Bronchial epithelial cell (primary cell): ENCODE measurements at regions not wholly inside any gene's neighbourhood (a gene's known extent, or its start where the extent isn't known, plus 50 kb on each side); places are given as distances from the start of the nearest gene placed in this dataset.
A peak's percentile ranks its signal among the peaks of the same experiment; 100 is the strongest.

Source experiments
- DNase-seq: peaks from one replicate; pipeline ENCODE4 v3.0.0-alpha.2; 2010; ENCODE audit warnings: low read depth
- FAIRE-seq: peaks from 2 replicates; lab custom pipeline; 2011; peaks lifted over from hg19 to GRCh38; lab: Jason Lieb, UNC
- H3K27me3 ChIP-seq: 2 replicates; pipeline ENCODE4 v1.5.1; 2011; ENCODE audit warnings: low read length; ENCODE audit not compliant: control insufficient read depth, insufficient read depth
- H3K36me3 ChIP-seq: 2 replicates; pipeline ENCODE4 v1.5.1; 2011; ENCODE audit warnings: low read length; ENCODE audit not compliant: control insufficient read depth, insufficient read depth
- H3K4me3 ChIP-seq: 2 replicates; pipeline ENCODE4 v1.5.1; 2011; ENCODE audit warnings: mild to moderate bottlenecking, low read depth, low read length, control low read depth
- TF ChIP-seq, protein P1 (sequence below): IDR thresholded peaks from 2 replicates; pipeline ENCODE4 v1.5.1; 2011; ENCODE audit warnings: mild to moderate bottlenecking, moderate library complexity, low read length, control low read depth, inconsistent platforms; ENCODE audit not compliant: insufficient read depth, severe bottlenecking

DNA sequence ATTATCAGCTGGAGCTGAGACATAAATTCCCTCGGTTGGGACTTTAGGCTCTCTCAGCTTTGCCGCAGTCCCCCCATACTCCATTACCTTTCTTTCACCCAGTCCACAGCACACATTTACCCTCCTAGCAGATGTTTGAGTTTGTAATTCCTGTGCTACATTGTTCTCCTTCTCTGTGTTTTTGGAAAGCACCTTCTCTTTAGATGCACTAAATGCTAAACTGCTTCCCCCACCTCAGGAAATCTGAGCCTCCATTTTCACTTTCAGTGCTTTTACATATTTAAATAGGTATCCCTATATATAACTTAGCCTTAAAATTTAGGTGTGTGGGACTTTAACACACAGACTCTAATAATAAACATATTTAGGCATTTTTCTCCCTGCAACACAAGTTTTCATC lies 356.9 kb downstream of the NFIB start:
- DNase-seq: no peak
- TF ChIP-seq, protein P1, sequence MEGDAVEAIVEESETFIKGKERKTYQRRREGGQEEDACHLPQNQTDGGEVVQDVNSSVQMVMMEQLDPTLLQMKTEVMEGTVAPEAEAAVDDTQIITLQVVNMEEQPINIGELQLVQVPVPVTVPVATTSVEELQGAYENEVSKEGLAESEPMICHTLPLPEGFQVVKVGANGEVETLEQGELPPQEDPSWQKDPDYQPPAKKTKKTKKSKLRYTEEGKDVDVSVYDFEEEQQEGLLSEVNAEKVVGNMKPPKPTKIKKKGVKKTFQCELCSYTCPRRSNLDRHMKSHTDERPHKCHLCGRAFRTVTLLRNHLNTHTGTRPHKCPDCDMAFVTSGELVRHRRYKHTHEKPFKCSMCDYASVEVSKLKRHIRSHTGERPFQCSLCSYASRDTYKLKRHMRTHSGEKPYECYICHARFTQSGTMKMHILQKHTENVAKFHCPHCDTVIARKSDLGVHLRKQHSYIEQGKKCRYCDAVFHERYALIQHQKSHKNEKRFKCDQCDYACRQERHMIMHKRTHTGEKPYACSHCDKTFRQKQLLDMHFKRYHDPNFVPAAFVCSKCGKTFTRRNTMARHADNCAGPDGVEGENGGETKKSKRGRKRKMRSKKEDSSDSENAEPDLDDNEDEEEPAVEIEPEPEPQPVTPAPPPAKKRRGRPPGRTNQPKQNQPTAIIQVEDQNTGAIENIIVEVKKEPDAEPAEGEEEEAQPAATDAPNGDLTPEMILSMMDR: no peak
- FAIRE-seq: no peak
- H3K36me3 ChIP-seq: no peaks in the 10 kb centered on the region
- H3K27me3 ChIP-seq: no peaks in the 10 kb centered on the region
- H3K4me3 ChIP-seq: no peak overlapping the region

DNA sequence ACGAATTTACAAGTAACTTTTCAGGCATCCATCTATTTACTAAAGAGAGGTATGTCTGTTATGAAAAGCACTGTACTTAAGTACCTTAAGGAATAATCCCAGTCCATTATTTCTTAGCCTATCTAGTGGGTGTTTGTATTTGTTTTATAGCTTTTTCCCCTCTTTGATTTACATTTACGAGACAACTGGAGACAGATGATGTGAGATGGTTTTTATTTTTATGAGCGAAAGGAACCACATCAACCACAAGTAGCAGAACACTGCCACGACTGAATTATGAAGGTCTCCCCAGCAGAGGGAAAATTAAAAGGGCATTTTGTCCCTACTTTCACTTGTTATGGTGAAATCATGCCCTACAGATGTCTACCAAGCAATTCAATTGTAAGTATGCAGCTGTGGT lies 357.8 kb downstream of the NFIB start:
- TF ChIP-seq, protein P1: no peak
- no peak for DNase-seq
- FAIRE-seq: no peak
- Histone ChIP-seq H3K36me3 (no peaks in the 10 kb centered on the region), H3K27me3 (no peaks in the 10 kb centered on the region), H3K4me3 (no peak overlapping the region)

DNA sequence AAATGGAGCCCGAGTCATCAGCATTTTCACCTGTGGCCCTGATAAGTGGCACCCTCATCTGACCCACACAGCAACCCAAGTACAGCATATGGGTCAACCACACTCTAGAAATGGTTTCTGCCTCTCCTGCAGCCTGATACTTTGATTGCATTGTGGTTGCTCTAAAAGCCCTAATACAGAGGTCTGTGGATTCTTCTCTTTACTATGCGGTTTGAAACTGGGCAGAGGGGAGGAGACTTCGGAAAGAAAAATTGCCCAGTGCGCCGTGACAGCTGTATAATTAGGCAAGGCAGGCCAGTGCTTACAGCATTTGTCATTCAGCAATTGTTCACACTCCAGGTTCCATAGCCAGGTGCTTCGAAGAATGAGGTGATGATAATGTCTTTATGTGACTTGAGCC lies 361.0 kb downstream of the NFIB start:
- TF ChIP-seq, protein P1: no peak
- no peak overlapping the region for H3K4me3 ChIP-seq
- no peaks in the 10 kb centered on the region for H3K27me3 ChIP-seq
- DNase-seq (no peak), FAIRE-seq (no peak)
- H3K36me3 ChIP-seq: no peaks in the 10 kb centered on the region

DNA sequence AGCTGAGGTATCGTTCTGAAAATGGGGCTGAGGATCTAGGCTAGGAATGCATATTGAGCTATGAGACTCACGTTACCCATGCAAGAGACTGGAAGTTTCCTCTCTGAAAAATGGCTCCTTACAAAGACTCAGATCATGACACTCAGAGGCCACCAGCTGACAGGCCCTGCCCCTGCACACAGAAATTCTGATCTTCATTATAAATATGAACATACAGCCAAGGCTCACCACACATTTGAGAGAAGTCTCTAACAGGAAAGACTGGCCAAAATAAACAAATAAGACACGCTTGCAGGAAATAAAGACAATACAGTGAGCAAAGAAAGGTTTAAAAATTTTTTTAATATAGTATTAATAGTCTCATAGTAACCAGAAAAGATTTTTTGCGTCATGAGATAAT lies 365.9 kb downstream of the NFIB start:
- FAIRE-seq (no peak), DNase-seq (no peak)
- Histone ChIP-seq H3K36me3 (no peaks in the 10 kb centered on the region), H3K27me3 (no peaks in the 10 kb centered on the region), H3K4me3 (no peak overlapping the region)
- TF ChIP-seq, protein P1: no peak

GRCh38 chr9:13943176-13943575 lies 370.8 kb downstream of the NFIB start:
- no peak for FAIRE-seq
- TF ChIP-seq, protein P1: no peak

DNA sequence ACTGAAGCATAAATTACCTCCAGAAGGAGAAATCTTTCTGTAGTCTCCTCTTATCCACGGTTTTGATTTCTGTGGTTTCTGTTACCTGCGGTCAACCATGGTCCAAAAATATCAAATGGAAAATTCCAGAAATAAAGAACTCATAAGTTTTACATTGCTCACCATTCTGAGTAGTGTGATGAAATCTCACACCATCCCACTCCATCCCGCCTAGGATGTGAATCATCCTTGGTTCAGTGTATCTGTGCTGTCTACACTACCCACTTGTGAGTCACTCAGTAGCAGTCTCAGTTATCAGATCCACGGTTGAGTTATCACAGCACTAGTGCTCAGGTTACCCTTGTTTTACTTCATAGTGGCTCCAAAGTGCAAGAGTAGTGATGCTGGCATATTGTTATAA lies 371.2 kb downstream of the NFIB start:
- TF ChIP-seq, protein P1: no peak
- FAIRE-seq (peak; percentile 72), DNase-seq (peak; percentile 100)
- Histone ChIP-seq H3K36me3 (no peaks in the 10 kb centered on the region), H3K27me3 (no peaks in the 10 kb centered on the region), H3K4me3 (no peak overlapping the region)

More at GRCh38 chr9:13943176-13943575, 370.8 kb downstream of the NFIB start:
- Histone ChIP-seq H3K27me3 (no peaks in the 10 kb centered on the region), H3K36me3 (no peaks in the 10 kb centered on the region), H3K4me3 (no peak overlapping the region)
- no peak for DNase-seq
